CD14-positive monocyte (primary cell): ENCODE measurements at regions not wholly inside any gene's neighbourhood (a gene's known extent, or its start where the extent isn't known, plus 50 kb on each side); places are given as distances from the start of the nearest gene placed in this dataset.

Experiments
- DNase-seq, 3 donors: peaks; one replicate each; pipeline ENCODE4 v3.0.0-alpha.2; 2011 to 2022
- H2AFZ ChIP-seq: 2 replicates; pipeline ENCODE4 v1.6.0; 2012; ENCODE audit warnings: mild to moderate bottlenecking, low read depth, low read length, inconsistent platforms; ENCODE audit not compliant: insufficient read depth, poor library complexity, severe bottlenecking
- H3K27ac ChIP-seq, 2 donors: 1 replicate in 1 of 2; 2 replicates in 1 of 2; pipeline ENCODE4 v1.5.1; 2012 to 2013; ENCODE audit warnings: low read length in 2 of 2, control low read depth in 1 of 2, inconsistent platforms in 1 of 2, low read depth in 1 of 2, mild to moderate bottlenecking in 1 of 2
- H3K27me3 ChIP-seq, 2 donors: one replicate each; pipeline versions ENCODE4 v1.6.0 to v1.6.1; 2011 to 2013; ENCODE audit warnings: low read length in 2 of 2; ENCODE audit not compliant: control insufficient read depth in 2 of 2, insufficient read depth in 2 of 2
- H3K36me3 ChIP-seq, 2 donors: replicated peaks in 1 of 2; 1 replicate in 1 of 2; 2 replicates in 1 of 2; pipeline versions ENCODE4 v1.5.1 to v1.6.1; 2012 to 2013; ENCODE audit warnings: low read length in 2 of 2, control low read depth in 1 of 2, inconsistent platforms in 1 of 2, mild to moderate bottlenecking in 1 of 2; ENCODE audit not compliant: insufficient read depth in 2 of 2, control insufficient read depth in 1 of 2
- H3K4me1 ChIP-seq, 2 donors: 1 replicate in 1 of 2; 2 replicates in 1 of 2; pipeline versions ENCODE4 v1.5.1 to v1.6.1; 2012 to 2013; ENCODE audit warnings: low read length in 2 of 2, control low read depth in 1 of 2, inconsistent platforms in 1 of 2, mild to moderate bottlenecking in 1 of 2, moderate library complexity in 1 of 2; ENCODE audit not compliant: insufficient read depth in 2 of 2, control insufficient read depth in 1 of 2
- H3K4me2 ChIP-seq: replicated peaks from 2 replicates; pipeline ENCODE3; 2012; ENCODE audit warnings: low read length, moderate library complexity, mild to moderate bottlenecking; ENCODE audit not compliant: poor library complexity, severe bottlenecking; ENCODE audit errors: extremely low read depth
- H3K4me3 ChIP-seq, 3 experiments: fragments of 200-600 bp in 1 of 3; sonication (generic) in 1 of 3; replicated peaks in 1 of 3; 1 replicate in 2 of 3; 2 replicates in 1 of 3; pipeline ENCODE4 v1.5.1; 2011 to 2013; ENCODE audit warnings: low read length in 3 of 3, mild to moderate bottlenecking in 3 of 3, control low read depth in 2 of 3, low read depth in 2 of 3, inconsistent platforms in 1 of 3, moderate library complexity in 1 of 3
- H3K79me2 ChIP-seq: 2 replicates; pipeline ENCODE4 v1.6.0; 2012; ENCODE audit warnings: mild to moderate bottlenecking, control low read depth, inconsistent platforms, low read length, moderate library complexity; ENCODE audit not compliant: insufficient read depth
- H3K9ac ChIP-seq: 2 replicates; pipeline ENCODE4 v1.6.0; 2017; ENCODE audit warnings: low read length, mild to moderate bottlenecking; ENCODE audit not compliant: insufficient read depth, poor library complexity, severe bottlenecking
- H3K9me3 ChIP-seq, 2 donors: replicated peaks in 1 of 2; 1 replicate in 1 of 2; 2 replicates in 1 of 2; pipeline versions ENCODE4 v1.5.1 to v1.6.1; 2012 to 2013; ENCODE audit warnings: low read length in 2 of 2, control low read depth in 1 of 2; ENCODE audit not compliant: control insufficient read depth in 1 of 2, insufficient read depth in 1 of 2
- H4K20me1 ChIP-seq: 2 replicates; pipeline ENCODE4 v1.6.0; 2012; ENCODE audit warnings: mild to moderate bottlenecking, low read length, control low read depth, moderate library complexity; ENCODE audit not compliant: insufficient read depth
- H3K27ac Mint-ChIP-seq, 7 donors: one replicate each; pipeline ENCODE4 v1.8.0; 2020; ENCODE audit warnings: mild to moderate bottlenecking in 7 of 7, mixed read lengths in 7 of 7, moderate library complexity in 6 of 7, inconsistent platforms in 2 of 7
- H3K27me3 Mint-ChIP-seq, 3 donors: one replicate each; pipeline ENCODE4 v1.8.0; 2021 to 2022; ENCODE audit warnings: low read depth in 3 of 3, mild to moderate bottlenecking in 3 of 3, mixed read lengths in 3 of 3, moderate library complexity in 3 of 3, inconsistent platforms in 1 of 3
- H3K36me3 Mint-ChIP-seq, 2 donors: one replicate each; pipeline ENCODE4 v1.8.0; 2020; ENCODE audit warnings: mixed read lengths in 2 of 2, inconsistent platforms in 1 of 2, mild to moderate bottlenecking in 1 of 2
- H3K4me1 Mint-ChIP-seq: one replicate; pipeline ENCODE4 v1.8.0; 2020; ENCODE audit warnings: mild to moderate bottlenecking, mixed read lengths
- H3K4me3 Mint-ChIP-seq, 2 donors: one replicate each; pipeline ENCODE4 v1.8.0; 2020; ENCODE audit warnings: mild to moderate bottlenecking in 2 of 2, mixed read lengths in 2 of 2, moderate library complexity in 1 of 2
- H3K9me3 Mint-ChIP-seq, 7 donors: one replicate each; pipeline ENCODE4 v1.8.0; 2020 to 2022; ENCODE audit warnings: mixed read lengths in 7 of 7, mild to moderate bottlenecking in 6 of 7, moderate library complexity in 6 of 7, inconsistent platforms in 2 of 7
- WGBS: methylation state at CpG from one replicate; pipeline ENCODE4 v1.1.5; 2013; ENCODE audit warnings: missing lambda C conversion rate; ENCODE audit not compliant: insufficient coverage; 5-methylcytosine and 5-hydroxymethylcytosine counted together
- intact Hi-C, 2 donors: fragments of 100-400 bp; cut with micrococcal nuclease; formaldehyde crosslinking; loops; one replicate each; pipeline versions ENCODE4 v1.15.0 to v1.15.1; 2023
- TF ChIP-seq, protein P1 (sequence below): fragments of 200-600 bp; IDR thresholded peaks from one replicate; pipeline ENCODE4 v1.8.0; 2022; ENCODE audit warnings: antibody characterized with exemption, mild to moderate bottlenecking

DNA sequence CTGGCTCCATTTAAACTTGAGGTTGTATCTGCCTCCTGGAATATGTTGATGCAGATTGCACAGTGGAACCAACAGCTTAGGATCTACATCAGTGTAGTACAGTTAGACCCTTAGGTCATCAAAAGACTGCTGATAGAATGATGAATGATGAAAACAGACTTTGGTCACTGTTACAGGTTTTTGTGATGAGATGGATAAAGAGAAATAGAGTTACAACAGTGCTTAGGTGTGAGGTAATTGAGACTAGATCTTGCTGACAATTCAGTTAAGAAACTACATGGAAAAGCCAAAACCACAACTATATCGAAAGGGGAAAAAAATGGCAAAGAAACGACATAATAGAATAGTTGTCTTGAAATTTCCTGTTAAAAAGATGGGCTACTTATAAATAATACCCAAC, 145.7 kb upstream of the LMNTD1 start:
- Histone ChIP-seq H3K27me3 (no peaks in the 10 kb centered on the region), H3K27ac (no peak overlapping the region), H3K79me2 (no peaks in the 10 kb centered on the region), H3K4me2 (no peak overlapping the region), H2AFZ (no peak overlapping the region), H3K36me3 (no peaks in the 10 kb centered on the region), H3K9me3 (peaks cover 0 to 5% of the 10 kb centered on the region in 2 donors), H3K4me3 (no peak overlapping the region), H4K20me1 (no peaks in the 10 kb centered on the region), H3K4me1 (no peaks in the 10 kb centered on the region), H3K9ac (no peak overlapping the region)
- no peak overlapping the region for H3K27ac Mint-ChIP-seq
- peaks cover 0 to 2% (median 0%) of the 10 kb centered on the region in 3 donors for H3K27me3 Mint-ChIP-seq
- DNase-seq = no peak
- peaks cover 0 to 14% (median 7%) of the 10 kb centered on the region in 7 donors for H3K9me3 Mint-ChIP-seq
- TF ChIP-seq, protein P1, sequence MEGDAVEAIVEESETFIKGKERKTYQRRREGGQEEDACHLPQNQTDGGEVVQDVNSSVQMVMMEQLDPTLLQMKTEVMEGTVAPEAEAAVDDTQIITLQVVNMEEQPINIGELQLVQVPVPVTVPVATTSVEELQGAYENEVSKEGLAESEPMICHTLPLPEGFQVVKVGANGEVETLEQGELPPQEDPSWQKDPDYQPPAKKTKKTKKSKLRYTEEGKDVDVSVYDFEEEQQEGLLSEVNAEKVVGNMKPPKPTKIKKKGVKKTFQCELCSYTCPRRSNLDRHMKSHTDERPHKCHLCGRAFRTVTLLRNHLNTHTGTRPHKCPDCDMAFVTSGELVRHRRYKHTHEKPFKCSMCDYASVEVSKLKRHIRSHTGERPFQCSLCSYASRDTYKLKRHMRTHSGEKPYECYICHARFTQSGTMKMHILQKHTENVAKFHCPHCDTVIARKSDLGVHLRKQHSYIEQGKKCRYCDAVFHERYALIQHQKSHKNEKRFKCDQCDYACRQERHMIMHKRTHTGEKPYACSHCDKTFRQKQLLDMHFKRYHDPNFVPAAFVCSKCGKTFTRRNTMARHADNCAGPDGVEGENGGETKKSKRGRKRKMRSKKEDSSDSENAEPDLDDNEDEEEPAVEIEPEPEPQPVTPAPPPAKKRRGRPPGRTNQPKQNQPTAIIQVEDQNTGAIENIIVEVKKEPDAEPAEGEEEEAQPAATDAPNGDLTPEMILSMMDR = no peak
- H3K4me3 Mint-ChIP-seq = no peak overlapping the region
- no peaks in the 10 kb centered on the region for H3K36me3 Mint-ChIP-seq
- WGBS = no CpG with 5 or more reads among the region's 2 CpGs
- no peaks in the 10 kb centered on the region for H3K4me1 Mint-ChIP-seq
- intact Hi-C loops = no loop called here

DNA sequence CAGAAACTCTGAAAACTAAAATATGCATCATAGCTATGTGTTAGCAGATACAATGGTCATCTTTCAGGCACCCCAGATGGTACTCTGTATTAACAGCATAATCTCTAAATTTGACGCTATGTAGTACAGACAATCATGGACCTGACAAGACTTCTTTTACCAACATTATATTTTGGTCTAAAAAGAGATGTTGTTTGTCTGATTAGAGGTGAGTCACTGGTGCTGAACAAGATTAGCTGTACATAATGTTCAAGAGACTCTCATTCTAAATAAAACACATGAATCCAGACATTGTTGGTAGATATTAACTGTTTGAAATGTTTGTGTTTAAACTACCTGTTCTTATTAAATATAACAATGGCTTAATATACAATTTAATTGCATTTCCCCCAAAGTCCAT, 146.4 kb upstream of the LMNTD1 start:
- intact Hi-C loops = no loop called here
- H3K9ac ChIP-seq = no peak overlapping the region
- H3K4me3 ChIP-seq = no peak overlapping the region
- H2AFZ ChIP-seq = no peak overlapping the region
- H3K4me3 Mint-ChIP-seq = no peak overlapping the region
- H3K4me1 ChIP-seq = no peaks in the 10 kb centered on the region
- no peak for DNase-seq
- no peaks in the 10 kb centered on the region for H3K27me3 ChIP-seq
- H3K4me2 ChIP-seq = no peak overlapping the region
- H3K79me2 ChIP-seq = no peaks in the 10 kb centered on the region
- WGBS = no CpG with 5 or more reads among the region's 1 CpG
- H3K36me3 ChIP-seq = no peaks in the 10 kb centered on the region
- no peaks in the 10 kb centered on the region for H4K20me1 ChIP-seq
- H3K4me1 Mint-ChIP-seq = no peaks in the 10 kb centered on the region
- peaks cover 0 to 5% of the 10 kb centered on the region in 2 donors for H3K9me3 ChIP-seq
- H3K27ac Mint-ChIP-seq = no peak overlapping the region
- peaks cover 0 to 2% (median 0%) of the 10 kb centered on the region in 3 donors for H3K27me3 Mint-ChIP-seq
- TF ChIP-seq, protein P1 = no peak
- no peaks in the 10 kb centered on the region for H3K36me3 Mint-ChIP-seq
- H3K27ac ChIP-seq = no peak overlapping the region
- H3K9me3 Mint-ChIP-seq = peaks cover 0 to 14% (median 7%) of the 10 kb centered on the region in 7 donors
